IMR-90 (cell line): ENCODE measurements at regions not wholly inside any gene's neighbourhood (a gene's known extent, or its start where the extent isn't known, plus 50 kb on each side); places are given as distances from the start of the nearest gene placed in this dataset.

Source experiments
- ATAC-seq: fragments of 200-7000 bp; cut with Tn5 transposase; 2 replicates; pipeline ENCODE4 v1.9.1; 2020; ENCODE audit warnings: low read depth, mild to moderate bottlenecking, moderate library complexity
- BruUV-seq: library from RNA; stranded (reverse); fragments of 400-500 nt; replicated peaks from 2 replicates; lab custom pipeline; 2021; lab: Mats Ljungman, UMichigan
- CTCF ChIA-PET: fragments of 300-600 bp; formaldehyde crosslinking; extraction: SDS; loops from one replicate; lab custom pipeline; 2021; ENCODE audit warnings: antibody characterized with exemption; lab: Yijun Ruan, JAX
- POLR2A ChIA-PET: fragments of 300-600 bp; sonication (Branson Sonifier 250); formaldehyde crosslinking; loops from one replicate; lab custom pipeline; 2022; ENCODE audit warnings: antibody characterized with exemption; ENCODE audit not compliant: unreplicated experiment; lab: Charles Lee
- DNase-seq: peaks from one replicate; pipeline ENCODE4 v3.0.0; 2013
- H2AFZ ChIP-seq: replicated peaks from 2 replicates; pipeline ENCODE3; 2013; ENCODE audit warnings: low read length, mild to moderate bottlenecking; ENCODE audit not compliant: poor library complexity
- H2AK5ac ChIP-seq: 2 replicates; pipeline ENCODE4 v1.6.1; 2013; ENCODE audit warnings: low read depth, low read length, inconsistent platforms
- H2AK9ac ChIP-seq: replicated peaks from 2 replicates; pipeline ENCODE3; 2013; ENCODE audit warnings: mild to moderate bottlenecking, low read depth, low read length, moderate library complexity; ENCODE audit not compliant: poor library complexity
- H2BK120ac ChIP-seq: 2 replicates; pipeline ENCODE4 v1.6.1; 2013; ENCODE audit warnings: low read depth, low read length, inconsistent platforms
- H2BK15ac ChIP-seq: 3 replicates; pipeline ENCODE4 v1.6.1; 2013; ENCODE audit warnings: low read depth, low read length, inconsistent platforms
- H2BK20ac ChIP-seq: 2 replicates; pipeline ENCODE4 v1.6.1; 2013; ENCODE audit warnings: low read depth, mild to moderate bottlenecking, inconsistent platforms, low read length, moderate library complexity
- H2BK5ac ChIP-seq: 2 replicates; pipeline ENCODE4 v1.6.1; 2013; ENCODE audit warnings: mild to moderate bottlenecking, low read depth, low read length, inconsistent platforms; ENCODE audit not compliant: poor library complexity, severe bottlenecking
- H3K14ac ChIP-seq: replicated peaks from 2 replicates; pipeline ENCODE4 v1.6.1; 2013; ENCODE audit warnings: low read depth, low read length, inconsistent platforms
- H3K18ac ChIP-seq: 2 replicates; pipeline ENCODE4 v1.6.1; 2013; ENCODE audit warnings: low read depth, low read length, control low read depth
- H3K23ac ChIP-seq: 2 replicates; pipeline ENCODE4 v1.6.1; 2013; ENCODE audit warnings: low read depth, low read length, inconsistent platforms
- H3K27ac ChIP-seq: 2 replicates; pipeline ENCODE4 v1.5.1; 2013; ENCODE audit warnings: mild to moderate bottlenecking, control low read depth, low read length; ENCODE audit not compliant: insufficient read depth
- H3K27me3 ChIP-seq: 2 replicates; pipeline ENCODE4 v1.6.1; 2013; ENCODE audit warnings: low read length; ENCODE audit not compliant: control insufficient read depth, insufficient read depth
- H3K36me3 ChIP-seq: 2 replicates; pipeline ENCODE4 v1.6.1; 2013; ENCODE audit warnings: low read length, mixed read lengths; ENCODE audit not compliant: control insufficient read depth, insufficient read depth
- H3K4ac ChIP-seq: 2 replicates; pipeline ENCODE4 v1.6.1; 2013; ENCODE audit warnings: low read depth, low read length, inconsistent platforms
- H3K4me1 ChIP-seq: 2 replicates; pipeline ENCODE4 v1.6.1; 2013; ENCODE audit warnings: low read length, mixed read lengths; ENCODE audit not compliant: control insufficient read depth, insufficient read depth
- H3K4me2 ChIP-seq: 2 replicates; pipeline ENCODE4 v1.6.1; 2013; ENCODE audit warnings: low read depth, mild to moderate bottlenecking, control low read depth, low read length, moderate library complexity
- H3K4me3 ChIP-seq: 2 replicates; pipeline ENCODE4 v1.5.1; 2013; ENCODE audit warnings: low read depth, mild to moderate bottlenecking, control low read depth, low read length, moderate library complexity; ENCODE audit not compliant: insufficient read depth
- H3K56ac ChIP-seq: 2 replicates; pipeline ENCODE4 v1.6.1; 2013; ENCODE audit warnings: low read length, inconsistent platforms; ENCODE audit not compliant: insufficient read depth; ENCODE audit errors: extremely low read depth
- H3K79me1 ChIP-seq, 2 experiments: 2 replicates each; pipeline ENCODE4 v1.6.1; 2013; ENCODE audit warnings: low read length in 2 of 2, inconsistent platforms in 1 of 2, low read depth in 1 of 2
- H3K9ac ChIP-seq: 2 replicates; pipeline ENCODE4 v1.6.1; 2013; ENCODE audit warnings: low read depth, low read length, control low read depth
- H3K9me1 ChIP-seq: 2 replicates; pipeline ENCODE4 v1.6.1; 2013; ENCODE audit warnings: low read length, inconsistent platforms; ENCODE audit not compliant: insufficient read depth
- H3K9me3 ChIP-seq: 2 replicates; pipeline ENCODE4 v1.6.1; 2013; ENCODE audit warnings: low read length; ENCODE audit not compliant: control insufficient read depth, insufficient read depth
- H4K20me1 ChIP-seq: 2 replicates; pipeline ENCODE4 v1.6.1; 2013; ENCODE audit warnings: low read length, inconsistent platforms; ENCODE audit not compliant: insufficient read depth
- H4K5ac ChIP-seq: 2 replicates; pipeline ENCODE4 v1.6.1; 2013; ENCODE audit warnings: mild to moderate bottlenecking, low read depth, low read length, control low read depth
- H4K8ac ChIP-seq, 2 experiments: 2 replicates each; pipeline ENCODE4 v1.6.1; 2013; ENCODE audit warnings: low read depth in 2 of 2, low read length in 2 of 2, control low read depth in 1 of 2, inconsistent platforms in 1 of 2
- H4K91ac ChIP-seq: 2 replicates; pipeline ENCODE4 v1.6.1; 2013; ENCODE audit warnings: low read depth, low read length, inconsistent platforms; ENCODE audit not compliant: insufficient read depth
- BHLHE40 ChIP-seq: fragments of 150-350 bp; IDR thresholded peaks from 2 replicates; pipeline ENCODE4 v1.6.1; 2016; ENCODE audit warnings: mild to moderate bottlenecking, low read depth, low read length
- CEBPB ChIP-seq: IDR thresholded peaks from 2 replicates; pipeline ENCODE4 v1.6.1; 2012; ENCODE audit warnings: low read depth, low read length, improper control_type of control experiment
- CHD1 ChIP-seq: IDR thresholded peaks from 2 replicates; pipeline ENCODE4 v1.6.1; 2012; ENCODE audit warnings: low read depth, low read length, improper control_type of control experiment
- CTCF ChIP-seq: conservative IDR thresholded peaks from 2 replicates; pipeline ENCODE4 v1.5.1; 2012; ENCODE audit warnings: mild to moderate bottlenecking, low read depth, low read length, improper control_type of control experiment
- FOS ChIP-seq: fragments of 150-350 bp; IDR thresholded peaks from 2 replicates; pipeline ENCODE4 v1.6.1; 2016; ENCODE audit warnings: low read depth, low read length
- MAZ ChIP-seq: IDR thresholded peaks from 2 replicates; pipeline ENCODE4 v1.6.1; 2012; ENCODE audit warnings: low read depth, mild to moderate bottlenecking, low read length, improper control_type of control experiment, moderate library complexity, borderline replicate concordance
- MXI1 ChIP-seq: IDR thresholded peaks from 2 replicates; pipeline ENCODE4 v1.6.1; 2012; ENCODE audit warnings: low read depth, mild to moderate bottlenecking, low read length, moderate library complexity, borderline replicate concordance
- NFE2L2 ChIP-seq: fragments of 150-350 bp; IDR thresholded peaks from 2 replicates; pipeline ENCODE4 v1.6.1; 2016; ENCODE audit warnings: low read depth, mild to moderate bottlenecking, low read length
- POLR2A ChIP-seq: IDR thresholded peaks from 2 replicates; pipeline ENCODE4 v1.6.1; 2012; ENCODE audit warnings: mild to moderate bottlenecking, low read depth, low read length
- RAD21 ChIP-seq: IDR thresholded peaks from 2 replicates; pipeline ENCODE4 v1.6.1; 2012; ENCODE audit warnings: low read length, improper control_type of control experiment
- RCOR1 ChIP-seq: IDR thresholded peaks from 2 replicates; pipeline ENCODE4 v1.6.1; 2012; ENCODE audit warnings: mild to moderate bottlenecking, low read length, improper control_type of control experiment; ENCODE audit not compliant: insufficient replicate concordance
- RFX5 ChIP-seq: IDR thresholded peaks from 2 replicates; pipeline ENCODE4 v1.8.0; 2012; ENCODE audit warnings: low read depth, mild to moderate bottlenecking, low read length, moderate library complexity
- SMC3 ChIP-seq: fragments of 150-350 bp; IDR thresholded peaks from 2 replicates; pipeline ENCODE4 v1.6.1; 2016; ENCODE audit warnings: low read depth, mild to moderate bottlenecking, antibody characterized with exemption, low read length, moderate library complexity
- USF2 ChIP-seq: fragments of 150-350 bp; IDR thresholded peaks from 2 replicates; pipeline ENCODE4 v1.6.1; 2017; ENCODE audit warnings: mild to moderate bottlenecking, antibody characterized with exemption, low read length, low read depth
- WGBS, 2 experiments: methylation state at CpG; one replicate each; pipeline versions ENCODE4 v1.1.5 to v1.1.7; 2013; ENCODE audit warnings: missing lambda C conversion rate in 2 of 2; ENCODE audit not compliant: insufficient read length in 1 of 2; ENCODE audit errors: extremely low coverage in 2 of 2; 5-methylcytosine and 5-hydroxymethylcytosine counted together
- dilution Hi-C: fragments of 300-500 bp; cut with HindIII; formaldehyde crosslinking; loops from one replicate; pipeline ENCODE4 v1.14.3; 2018; ENCODE audit warnings: low sequenced_read_pairs; ENCODE audit not compliant: unreplicated experiment
- in situ Hi-C: fragments of 300-500 bp; cut with MboI; formaldehyde crosslinking; loops from 3 replicates; pipeline ENCODE4 v1.14.3; 2019; ENCODE audit warnings: low sequenced_read_pairs, inconsistent platforms, mixed read lengths
- intact Hi-C: fragments of 100-400 bp; cut with micrococcal nuclease; formaldehyde crosslinking; loops from 2 replicates; pipeline ENCODE4 v1.10.0; 2022
- TF ChIP-seq, protein P1 (sequence below): fragments of 150-350 bp; IDR thresholded peaks from 2 replicates; pipeline ENCODE4 v1.6.1; 2016; ENCODE audit warnings: low read depth, mild to moderate bottlenecking, low read length, moderate library complexity, borderline replicate concordance

DNA sequence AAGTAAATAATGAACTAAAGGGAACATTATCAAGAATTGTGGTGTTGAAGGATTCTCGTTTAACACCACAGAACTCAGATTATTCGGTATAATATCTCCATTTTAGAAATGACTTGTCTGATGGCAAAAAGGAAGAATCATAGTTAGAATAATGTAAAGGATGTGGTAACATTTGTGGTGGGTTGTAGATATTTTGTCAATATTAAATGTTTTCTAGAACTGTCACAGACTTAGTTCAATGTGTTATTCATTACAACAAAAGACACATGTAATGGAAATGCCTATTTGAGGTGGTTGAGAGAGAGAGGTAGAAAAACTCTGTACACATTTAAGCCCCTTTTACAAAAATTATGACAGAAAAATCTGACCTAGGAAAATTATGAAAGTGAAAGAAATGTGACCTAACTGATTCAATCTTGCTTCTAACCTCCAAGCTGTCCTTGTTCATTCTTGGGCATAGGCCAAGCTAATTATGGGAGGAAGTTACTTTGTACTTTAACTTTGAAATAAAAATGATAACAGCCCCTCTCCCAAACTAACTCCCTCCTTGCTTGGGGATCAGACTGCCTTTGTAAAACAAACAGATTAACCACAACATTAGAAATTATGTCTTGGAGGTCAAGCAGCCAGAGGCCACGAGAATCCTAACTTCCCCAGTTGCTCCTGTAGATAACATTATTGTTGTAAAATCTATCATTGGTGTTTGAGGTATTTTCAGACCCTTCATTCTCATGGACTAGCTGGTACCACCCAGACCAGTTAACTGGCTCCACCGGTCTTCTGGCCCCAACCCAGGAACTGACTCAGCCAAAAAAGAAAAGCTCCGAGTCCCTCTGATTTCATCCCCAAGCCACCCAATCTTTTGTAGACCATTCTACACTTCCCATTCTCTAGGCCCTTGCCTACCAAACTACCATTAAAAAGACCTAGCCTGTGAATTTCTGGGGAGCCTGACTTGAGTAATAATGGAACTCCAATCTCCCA, 1287.8 kb upstream of the CDH8 start:
- TF ChIP-seq RAD21 (no peak), RCOR1 (no peak), RFX5 (no peak), CTCF (no peak), CEBPB (no peak), CHD1 (no peak), USF2 (no peak), BHLHE40 (no peak), SMC3 (no peak), MAZ (no peak), NFE2L2 (no peak), MXI1 (no peak), POLR2A (no peak), FOS (no peak)
- TF ChIP-seq, protein P1, sequence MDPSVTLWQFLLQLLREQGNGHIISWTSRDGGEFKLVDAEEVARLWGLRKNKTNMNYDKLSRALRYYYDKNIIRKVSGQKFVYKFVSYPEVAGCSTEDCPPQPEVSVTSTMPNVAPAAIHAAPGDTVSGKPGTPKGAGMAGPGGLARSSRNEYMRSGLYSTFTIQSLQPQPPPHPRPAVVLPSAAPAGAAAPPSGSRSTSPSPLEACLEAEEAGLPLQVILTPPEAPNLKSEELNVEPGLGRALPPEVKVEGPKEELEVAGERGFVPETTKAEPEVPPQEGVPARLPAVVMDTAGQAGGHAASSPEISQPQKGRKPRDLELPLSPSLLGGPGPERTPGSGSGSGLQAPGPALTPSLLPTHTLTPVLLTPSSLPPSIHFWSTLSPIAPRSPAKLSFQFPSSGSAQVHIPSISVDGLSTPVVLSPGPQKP = no peak
- no peak overlapping the region for H4K5ac ChIP-seq
- no peak overlapping the region for H2BK120ac ChIP-seq
- no peaks in the 10 kb centered on the region for H4K20me1 ChIP-seq
- no peak overlapping the region for H3K27ac ChIP-seq
- no peak overlapping the region for H2BK15ac ChIP-seq
- H3K9me1 ChIP-seq = no peaks in the 10 kb centered on the region
- no peak overlapping the region for H3K4me3 ChIP-seq
- H3K4me1 ChIP-seq = no peaks in the 10 kb centered on the region
- BruUV-seq = no TSS peak
- no peak overlapping the region for H2AK9ac ChIP-seq
- H2AFZ ChIP-seq = no peak overlapping the region
- no peak overlapping the region for H3K18ac ChIP-seq
- no peak overlapping the region for H2AK5ac ChIP-seq
- intact Hi-C loops (no loop called here), dilution Hi-C loops (no loop called here), in situ Hi-C loops (no loop called here)
- H3K4ac ChIP-seq = no peak overlapping the region
- no peak overlapping the region for H3K14ac ChIP-seq
- no peaks in the 10 kb centered on the region for H3K27me3 ChIP-seq
- ChIA-PET POLR2A (no interaction called here), CTCF (no interaction called here)
- no peaks in the 10 kb centered on the region for H3K36me3 ChIP-seq
- no peaks in the 10 kb centered on the region for H3K79me1 ChIP-seq
- ATAC-seq (no peak), DNase-seq (no peak)
- H2BK5ac ChIP-seq = no peak overlapping the region
- H3K9ac ChIP-seq = no peak overlapping the region
- no CpG with 5 or more reads among the region's 5 CpGs for WGBS, 2 experiments
- no peak overlapping the region for H4K8ac ChIP-seq
- no peaks in the 10 kb centered on the region for H3K9me3 ChIP-seq
- H3K56ac ChIP-seq = no peak overlapping the region
- no peak overlapping the region for H2BK20ac ChIP-seq
- no peak overlapping the region for H4K91ac ChIP-seq
- H3K23ac ChIP-seq = no peak overlapping the region
- H3K4me2 ChIP-seq = no peak overlapping the region
